HEK293 (cell line): ENCODE measurements at regions not wholly inside any gene's neighbourhood (a gene's known extent, or its start where the extent isn't known, plus 50 kb on each side); places are given as distances from the start of the nearest gene placed in this dataset.

Experiments
- CTCF ChIA-PET: fragments of 350-600 bp; formaldehyde crosslinking; extraction: SDS; loops from one replicate; lab custom pipeline; 2021; ENCODE audit warnings: antibody characterized with exemption; lab: Yijun Ruan, JAX
- POLR2A ChIA-PET: fragments of 300-600 bp; formaldehyde crosslinking; extraction: SDS; loops from one replicate; lab custom pipeline; 2020; ENCODE audit warnings: antibody characterized with exemption, inconsistent platforms; lab: Yijun Ruan, JAX
- H3K27ac ChIP-seq: fragments of 200-500 bp; sonication (Bioruptor generic); 2 replicates; pipeline ENCODE4 v1.5.1; 2014; ENCODE audit warnings: low read depth, low read length, control low read depth, inconsistent platforms; ENCODE audit errors: extremely low read depth
- H3K36me3 ChIP-seq, 2 experiments: fragments of 200-500 bp in 1 of 2; sonication (Bioruptor generic) in 1 of 2; 1 replicate in 1 of 2; 2 replicates in 1 of 2; pipeline ENCODE4 v1.5.1; 2014 to 2017; ENCODE audit warnings: inconsistent platforms in 2 of 2, low read length in 2 of 2; ENCODE audit not compliant: control insufficient read depth in 2 of 2, insufficient read depth in 1 of 2
- H3K4me1 ChIP-seq: fragments of 200-500 bp; sonication (Bioruptor generic); 2 replicates; pipeline ENCODE4 v1.5.1; 2014; ENCODE audit warnings: mild to moderate bottlenecking, low read length, inconsistent platforms; ENCODE audit not compliant: control insufficient read depth, insufficient read depth
- H3K4me3 ChIP-seq: 2 replicates; pipeline ENCODE4 v1.5.1; 2011; ENCODE audit warnings: low read depth, mild to moderate bottlenecking, control low read depth, low read length, moderate library complexity
- H3K9me3 ChIP-seq: fragments of 200-500 bp; sonication (Bioruptor generic); 2 replicates; pipeline ENCODE4 v1.5.1; 2014; ENCODE audit warnings: low read depth, low read length, inconsistent platforms; ENCODE audit not compliant: control insufficient read depth, insufficient read depth
- GLI2 ChIP-seq: fragments of 450-650 bp; formaldehyde crosslinking; IDR thresholded peaks from 2 replicates; pipeline ENCODE4; 2017; ENCODE audit warnings: missing biosample characterization, missing genetic modification characterization, low read depth, borderline replicate concordance
- GLIS2 ChIP-seq: fragments of 450-650 bp; formaldehyde crosslinking; IDR thresholded peaks from 2 replicates; pipeline ENCODE4 v1.5.1; 2016; ENCODE audit warnings: missing biosample characterization, missing genetic modification characterization
- HOXA7 ChIP-seq: sonication (generic); formaldehyde crosslinking; IDR thresholded peaks from 2 replicates; pipeline ENCODE4 v1.8.1; 2022; ENCODE audit warnings: missing genetic modification reagents, borderline replicate concordance
- SALL2 ChIP-seq: fragments of 450-650 bp; formaldehyde crosslinking; IDR thresholded peaks from 2 replicates; pipeline ENCODE4 v1.5.0; 2017; ENCODE audit warnings: missing biosample characterization, mild to moderate bottlenecking, missing genetic modification characterization, borderline replicate concordance
- SETDB1 ChIP-seq: IDR thresholded peaks from one replicate; pipeline ENCODE4 v1.6.1; 2017; ENCODE audit warnings: mild to moderate bottlenecking, low read length, moderate library complexity, mixed read lengths; ENCODE audit not compliant: insufficient read length
- SP2 ChIP-seq: fragments of 450-650 bp; formaldehyde crosslinking; IDR thresholded peaks from 2 replicates; pipeline ENCODE4 v1.5.1; 2016; ENCODE audit warnings: missing biosample characterization, missing genetic modification characterization
- ZFP41 ChIP-seq: fragments of 450-650 bp; formaldehyde crosslinking; IDR thresholded peaks from 2 replicates; pipeline ENCODE4 v1.5.1; 2016; ENCODE audit warnings: missing biosample characterization, missing genetic modification characterization, borderline replicate concordance
- ZIC2 ChIP-seq: fragments of 450-650 bp; formaldehyde crosslinking; IDR thresholded peaks from 2 replicates; pipeline ENCODE4 v1.5.1; 2016; ENCODE audit warnings: missing biosample characterization, missing genetic modification characterization
- ZNF157 ChIP-seq: fragments of 450-650 bp; formaldehyde crosslinking; IDR thresholded peaks from 2 replicates; pipeline ENCODE4 v1.5.1; 2016; ENCODE audit warnings: missing biosample characterization, missing genetic modification characterization
- ZNF19 ChIP-seq: fragments of 450-650 bp; formaldehyde crosslinking; IDR thresholded peaks from 2 replicates; pipeline ENCODE4; 2016; ENCODE audit warnings: missing biosample characterization, missing genetic modification characterization, low read depth
- ZNF202 ChIP-seq: fragments of 450-650 bp; formaldehyde crosslinking; IDR thresholded peaks from 2 replicates; pipeline ENCODE4 v1.5.1; 2016; ENCODE audit warnings: missing biosample characterization, missing genetic modification characterization, borderline replicate concordance
- ZNF214 ChIP-seq: fragments of 450-650 bp; formaldehyde crosslinking; IDR thresholded peaks from 2 replicates; pipeline ENCODE4 v1.5.1; 2017; ENCODE audit warnings: missing biosample characterization, mild to moderate bottlenecking, missing genetic modification characterization, borderline replicate concordance
- ZNF354C ChIP-seq: fragments of 450-650 bp; formaldehyde crosslinking; IDR thresholded peaks from 2 replicates; pipeline ENCODE4 v1.5.1; 2016; ENCODE audit warnings: missing biosample characterization, missing genetic modification characterization, low read depth, borderline replicate concordance
- ZNF391 ChIP-seq: fragments of 450-650 bp; formaldehyde crosslinking; IDR thresholded peaks from 2 replicates; pipeline ENCODE4 v1.5.1; 2016; ENCODE audit warnings: low read depth, missing biosample characterization, missing genetic modification characterization, borderline replicate concordance
- ZNF510 ChIP-seq: fragments of 450-650 bp; formaldehyde crosslinking; IDR thresholded peaks from 2 replicates; pipeline ENCODE4 v1.5.1; 2018; ENCODE audit warnings: mild to moderate bottlenecking, missing genetic modification characterization, missing biosample characterization; ENCODE audit not compliant: insufficient replicate concordance
- ZNF571 ChIP-seq: fragments of 450-650 bp; formaldehyde crosslinking; IDR thresholded peaks from 2 replicates; pipeline ENCODE4 v1.5.0; 2017; ENCODE audit warnings: missing biosample characterization, missing genetic modification characterization
- ZNF621 ChIP-seq: fragments of 450-650 bp; formaldehyde crosslinking; IDR thresholded peaks from 2 replicates; pipeline ENCODE4 v1.5.1; 2017; ENCODE audit warnings: missing biosample characterization, missing genetic modification characterization
- ZNF701 ChIP-seq: fragments of 450-650 bp; formaldehyde crosslinking; IDR thresholded peaks from 2 replicates; pipeline ENCODE4 v1.5.1; 2016; ENCODE audit warnings: missing biosample characterization, missing genetic modification characterization
- ZNF830 ChIP-seq: fragments of 450-650 bp; IDR thresholded peaks from 2 replicates; pipeline ENCODE4 v1.5.0; 2018; ENCODE audit warnings: missing biosample characterization, missing genetic modification characterization, low read depth, mild to moderate bottlenecking, moderate library complexity
- ZSCAN23 ChIP-seq: fragments of 450-650 bp; formaldehyde crosslinking; IDR thresholded peaks from 2 replicates; pipeline ENCODE4 v1.5.1; 2016; ENCODE audit warnings: missing biosample characterization, missing genetic modification characterization
- ZSCAN30 ChIP-seq: fragments of 450-650 bp; IDR thresholded peaks from 2 replicates; pipeline ENCODE4 v1.5.1; 2018; ENCODE audit warnings: missing biosample characterization, mild to moderate bottlenecking, missing genetic modification characterization, moderate library complexity
- ZXDB ChIP-seq: fragments of 450-650 bp; formaldehyde crosslinking; IDR thresholded peaks from 2 replicates; pipeline ENCODE4 v1.5.1; 2016; ENCODE audit warnings: missing biosample characterization, missing genetic modification characterization
- TF ChIP-seq, protein P1 (sequence below): fragments of 450-650 bp; formaldehyde crosslinking; IDR thresholded peaks from 2 replicates; pipeline ENCODE4 v1.5.1; 2016; ENCODE audit warnings: missing biosample characterization, missing genetic modification characterization
- TF ChIP-seq, protein P2 (sequence below): fragments of 450-650 bp; formaldehyde crosslinking; IDR thresholded peaks from 2 replicates; pipeline ENCODE4 v1.5.1; 2016; ENCODE audit warnings: missing biosample characterization, missing genetic modification characterization
- TF ChIP-seq, protein P3 (sequence below): fragments of 450-650 bp; formaldehyde crosslinking; IDR thresholded peaks from 2 replicates; pipeline ENCODE4 v1.5.1; 2016; ENCODE audit warnings: missing biosample characterization, missing genetic modification characterization
- TF ChIP-seq, protein P4 (sequence below): fragments of 450-650 bp; formaldehyde crosslinking; IDR thresholded peaks from 2 replicates; pipeline ENCODE4 v1.5.1; 2016; ENCODE audit warnings: missing biosample characterization, missing genetic modification characterization

DNA sequence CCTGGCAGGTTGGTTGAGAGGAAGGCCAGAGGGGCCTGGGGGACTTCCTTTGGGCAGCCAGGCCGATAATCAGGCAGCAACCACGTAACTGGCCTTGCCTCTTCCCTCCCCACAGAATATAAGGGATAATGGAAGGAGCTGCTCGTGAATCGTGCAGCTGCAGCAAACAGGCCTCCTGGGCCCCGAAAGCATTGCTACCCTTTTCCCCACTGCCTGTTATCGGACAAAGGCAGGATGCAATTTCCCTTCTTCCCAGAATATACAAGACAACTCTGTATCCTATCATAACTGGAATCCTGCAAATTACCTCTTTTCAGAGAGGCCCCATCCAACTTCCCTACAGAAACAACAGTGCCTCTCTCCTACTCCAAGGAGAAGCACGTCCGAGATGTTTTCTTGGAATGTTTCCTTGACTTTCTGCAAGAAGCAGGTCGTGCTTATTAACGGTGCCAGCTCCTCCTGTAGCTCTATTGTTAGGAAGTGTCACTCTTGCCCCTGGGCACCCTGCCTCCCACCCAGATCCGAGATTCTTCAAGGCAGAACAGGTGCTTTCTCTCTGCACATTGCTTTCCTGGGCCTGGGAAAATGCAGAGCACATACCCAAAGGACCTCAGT is 106.0 kb upstream of the TIAM1 start:
- Histone ChIP-seq H3K4me1 (no peaks in the 10 kb centered on the region), H3K4me3 (no peak overlapping the region), H3K36me3 (no peaks in the 10 kb centered on the region; a peak in 1 of 3 replicates), H3K27ac (no peak overlapping the region), H3K9me3 (no peaks in the 10 kb centered on the region)
- CTCF ChIA-PET, result interaction anchor here (0.7 to 0.8 kb wide), 2 partner anchors 10 to 130 kb away, joined by 3 read pairs; no protein-coding TSS in a partner anchor
- POLR2A ChIA-PET, result no interaction called here
- TF ChIP-seq, protein P1, sequence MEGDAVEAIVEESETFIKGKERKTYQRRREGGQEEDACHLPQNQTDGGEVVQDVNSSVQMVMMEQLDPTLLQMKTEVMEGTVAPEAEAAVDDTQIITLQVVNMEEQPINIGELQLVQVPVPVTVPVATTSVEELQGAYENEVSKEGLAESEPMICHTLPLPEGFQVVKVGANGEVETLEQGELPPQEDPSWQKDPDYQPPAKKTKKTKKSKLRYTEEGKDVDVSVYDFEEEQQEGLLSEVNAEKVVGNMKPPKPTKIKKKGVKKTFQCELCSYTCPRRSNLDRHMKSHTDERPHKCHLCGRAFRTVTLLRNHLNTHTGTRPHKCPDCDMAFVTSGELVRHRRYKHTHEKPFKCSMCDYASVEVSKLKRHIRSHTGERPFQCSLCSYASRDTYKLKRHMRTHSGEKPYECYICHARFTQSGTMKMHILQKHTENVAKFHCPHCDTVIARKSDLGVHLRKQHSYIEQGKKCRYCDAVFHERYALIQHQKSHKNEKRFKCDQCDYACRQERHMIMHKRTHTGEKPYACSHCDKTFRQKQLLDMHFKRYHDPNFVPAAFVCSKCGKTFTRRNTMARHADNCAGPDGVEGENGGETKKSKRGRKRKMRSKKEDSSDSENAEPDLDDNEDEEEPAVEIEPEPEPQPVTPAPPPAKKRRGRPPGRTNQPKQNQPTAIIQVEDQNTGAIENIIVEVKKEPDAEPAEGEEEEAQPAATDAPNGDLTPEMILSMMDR (tag by site-specific recombination), result no peak
- TF ChIP-seq, protein P2, sequence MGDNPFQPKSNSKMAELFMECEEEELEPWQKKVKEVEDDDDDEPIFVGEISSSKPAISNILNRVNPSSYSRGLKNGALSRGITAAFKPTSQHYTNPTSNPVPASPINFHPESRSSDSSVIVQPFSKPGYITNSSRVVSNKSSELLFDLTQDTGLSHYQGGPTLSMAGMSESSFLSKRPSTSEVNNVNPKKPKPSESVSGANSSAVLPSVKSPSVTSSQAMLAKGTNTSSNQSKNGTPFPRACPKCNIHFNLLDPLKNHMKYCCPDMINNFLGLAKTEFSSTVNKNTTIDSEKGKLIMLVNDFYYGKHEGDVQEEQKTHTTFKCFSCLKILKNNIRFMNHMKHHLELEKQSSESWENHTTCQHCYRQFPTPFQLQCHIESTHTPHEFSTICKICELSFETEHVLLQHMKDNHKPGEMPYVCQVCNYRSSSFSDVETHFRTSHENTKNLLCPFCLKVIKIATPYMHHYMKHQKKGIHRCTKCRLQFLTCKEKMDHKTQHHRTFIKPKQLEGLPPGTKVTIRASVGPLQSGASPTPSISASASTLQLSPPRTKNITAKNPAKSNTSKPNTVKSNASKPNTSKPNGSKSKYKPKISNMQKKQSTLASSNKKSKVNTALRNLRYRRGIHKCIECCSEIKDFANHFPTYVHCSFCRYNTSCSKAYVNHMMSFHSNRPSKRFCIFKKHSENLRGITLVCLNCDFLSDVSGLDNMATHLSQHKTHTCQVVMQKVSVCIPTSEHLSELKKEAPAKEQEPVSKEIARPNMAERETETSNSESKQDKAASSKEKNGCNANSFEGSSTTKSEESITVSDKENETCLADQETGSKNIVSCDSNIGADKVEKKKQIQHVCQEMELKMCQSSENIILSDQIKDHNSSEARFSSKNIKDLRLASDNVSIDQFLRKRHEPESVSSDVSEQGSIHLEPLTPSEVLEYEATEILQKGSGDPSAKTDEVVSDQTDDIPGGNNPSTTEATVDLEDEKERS (tag by site-specific recombination), result no peak
- no peak for TF ChIP-seq SETDB1
- no peak for TF ChIP-seq ZSCAN23 (tag by site-specific recombination)
- TF ChIP-seq ZXDB (tag by site-specific recombination), result no peak
- TF ChIP-seq ZNF157 (tag by site-specific recombination), result no peak
- TF ChIP-seq HOXA7 (CRISPR knock-in tag), result no peak
- no peak for TF ChIP-seq GLIS2 (tag by site-specific recombination)
- TF ChIP-seq ZSCAN30 (tag by site-specific recombination), result no peak
- TF ChIP-seq ZNF510 (tag by site-specific recombination), result no peak
- no peak for TF ChIP-seq ZNF214 (tag by site-specific recombination)
- TF ChIP-seq SALL2 (tag by site-specific recombination), result no peak
- TF ChIP-seq GLI2 (tag by site-specific recombination), result no peak
- no peak for TF ChIP-seq ZNF830 (tag by site-specific recombination)

DNA sequence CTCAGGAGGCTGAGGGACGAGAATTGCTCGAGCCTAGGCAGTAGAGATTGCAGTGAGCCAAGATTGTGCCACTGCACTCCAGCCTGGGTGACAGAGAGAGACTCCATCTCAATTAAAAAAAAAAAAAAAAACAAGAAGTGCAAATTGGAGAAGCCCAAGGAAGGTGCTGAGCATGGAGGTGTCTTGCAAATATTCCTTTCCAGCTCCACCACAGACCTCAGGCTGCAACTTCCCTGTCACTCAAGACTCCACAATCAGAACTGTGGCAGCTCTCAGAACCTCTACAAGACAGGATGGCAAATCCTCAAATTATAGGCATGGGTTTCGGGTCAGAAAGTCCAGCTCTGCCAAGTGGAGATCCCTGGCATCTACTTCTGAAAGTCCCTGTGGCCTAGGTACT is 104.4 kb upstream of the TIAM1 start:
- H3K4me1 ChIP-seq, result peaks cover 9% of the 10 kb centered on the region
- TF ChIP-seq ZNF701 (tag by site-specific recombination), result no peak
- TF ChIP-seq SP2, result no peak
- TF ChIP-seq, protein P3, sequence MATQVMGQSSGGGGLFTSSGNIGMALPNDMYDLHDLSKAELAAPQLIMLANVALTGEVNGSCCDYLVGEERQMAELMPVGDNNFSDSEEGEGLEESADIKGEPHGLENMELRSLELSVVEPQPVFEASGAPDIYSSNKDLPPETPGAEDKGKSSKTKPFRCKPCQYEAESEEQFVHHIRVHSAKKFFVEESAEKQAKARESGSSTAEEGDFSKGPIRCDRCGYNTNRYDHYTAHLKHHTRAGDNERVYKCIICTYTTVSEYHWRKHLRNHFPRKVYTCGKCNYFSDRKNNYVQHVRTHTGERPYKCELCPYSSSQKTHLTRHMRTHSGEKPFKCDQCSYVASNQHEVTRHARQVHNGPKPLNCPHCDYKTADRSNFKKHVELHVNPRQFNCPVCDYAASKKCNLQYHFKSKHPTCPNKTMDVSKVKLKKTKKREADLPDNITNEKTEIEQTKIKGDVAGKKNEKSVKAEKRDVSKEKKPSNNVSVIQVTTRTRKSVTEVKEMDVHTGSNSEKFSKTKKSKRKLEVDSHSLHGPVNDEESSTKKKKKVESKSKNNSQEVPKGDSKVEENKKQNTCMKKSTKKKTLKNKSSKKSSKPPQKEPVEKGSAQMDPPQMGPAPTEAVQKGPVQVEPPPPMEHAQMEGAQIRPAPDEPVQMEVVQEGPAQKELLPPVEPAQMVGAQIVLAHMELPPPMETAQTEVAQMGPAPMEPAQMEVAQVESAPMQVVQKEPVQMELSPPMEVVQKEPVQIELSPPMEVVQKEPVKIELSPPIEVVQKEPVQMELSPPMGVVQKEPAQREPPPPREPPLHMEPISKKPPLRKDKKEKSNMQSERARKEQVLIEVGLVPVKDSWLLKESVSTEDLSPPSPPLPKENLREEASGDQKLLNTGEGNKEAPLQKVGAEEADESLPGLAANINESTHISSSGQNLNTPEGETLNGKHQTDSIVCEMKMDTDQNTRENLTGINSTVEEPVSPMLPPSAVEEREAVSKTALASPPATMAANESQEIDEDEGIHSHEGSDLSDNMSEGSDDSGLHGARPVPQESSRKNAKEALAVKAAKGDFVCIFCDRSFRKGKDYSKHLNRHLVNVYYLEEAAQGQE (tag by site-specific recombination), result no peak
- no peak for TF ChIP-seq ZNF19 (tag by site-specific recombination)
- no peak for TF ChIP-seq ZNF391
- TF ChIP-seq ZIC2, result no peak
- TF ChIP-seq ZNF354C (tag by site-specific recombination), result no peak
- TF ChIP-seq ZFP41 (tag by site-specific recombination), result no peak
- TF ChIP-seq ZNF571, result no peak
- no peak for TF ChIP-seq ZNF202 (tag by site-specific recombination)
- TF ChIP-seq, protein P4, sequence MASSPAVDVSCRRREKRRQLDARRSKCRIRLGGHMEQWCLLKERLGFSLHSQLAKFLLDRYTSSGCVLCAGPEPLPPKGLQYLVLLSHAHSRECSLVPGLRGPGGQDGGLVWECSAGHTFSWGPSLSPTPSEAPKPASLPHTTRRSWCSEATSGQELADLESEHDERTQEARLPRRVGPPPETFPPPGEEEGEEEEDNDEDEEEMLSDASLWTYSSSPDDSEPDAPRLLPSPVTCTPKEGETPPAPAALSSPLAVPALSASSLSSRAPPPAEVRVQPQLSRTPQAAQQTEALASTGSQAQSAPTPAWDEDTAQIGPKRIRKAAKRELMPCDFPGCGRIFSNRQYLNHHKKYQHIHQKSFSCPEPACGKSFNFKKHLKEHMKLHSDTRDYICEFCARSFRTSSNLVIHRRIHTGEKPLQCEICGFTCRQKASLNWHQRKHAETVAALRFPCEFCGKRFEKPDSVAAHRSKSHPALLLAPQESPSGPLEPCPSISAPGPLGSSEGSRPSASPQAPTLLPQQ, result no peak
- TF ChIP-seq ZNF621, result no peak

More for the DNA sequence above, 104.4 kb upstream of the TIAM1 start:
- no peak overlapping the region for H3K27ac ChIP-seq
- H3K9me3 ChIP-seq, result no peaks in the 10 kb centered on the region
- no peak overlapping the region for H3K4me3 ChIP-seq
- ChIA-PET CTCF (interaction anchor here (0.7 kb wide), 1 partner anchor 349 kb away, joined by 4 read pairs; no protein-coding TSS in a partner anchor), POLR2A (no interaction called here)
- H3K36me3 ChIP-seq, result no peaks in the 10 kb centered on the region; a peak in 1 of 3 replicates
